ENCODE measurements at regions not wholly inside any gene's neighbourhood (a gene's known extent, or its start where the extent isn't known, plus 50 kb on each side); places are given as distances from the start of the nearest gene placed in this dataset.

DNA sequence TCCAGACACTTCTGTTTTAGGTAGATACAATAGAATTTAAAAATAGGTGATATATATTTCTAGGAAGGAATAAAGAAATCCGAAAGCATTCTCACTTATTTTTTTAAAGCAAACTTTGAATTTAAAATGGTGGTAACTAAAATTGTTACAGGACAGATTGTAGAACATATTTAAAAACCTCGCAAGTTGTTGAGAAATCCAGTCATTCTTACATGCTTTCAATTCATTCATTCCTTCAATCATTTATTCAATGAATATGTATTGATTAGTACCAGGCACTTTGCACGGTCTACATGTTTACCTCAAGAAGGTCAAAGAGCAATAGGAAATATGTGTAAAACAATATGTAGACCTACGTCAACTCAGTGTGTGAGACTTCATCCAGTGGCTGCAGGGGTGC lies 189.9 kb upstream of the SNX7 start:
- ChIA-PET POLR2A (no interaction called here), CTCF (no interaction called here)
- Histone ChIP-seq H3K36me3 (ENCODE audit: control insufficient read depth, insufficient read depth, low read length) (no peaks in the 10 kb centered on the region), H3K27me3 (ENCODE audit: control insufficient read depth, insufficient read depth, low read length) (no peaks in the 10 kb centered on the region), H3K4me3 (ENCODE audit: low read depth, low read length) (no peak overlapping the region)
- no peak for DNase-seq (ENCODE audit: low read depth)
- TF ChIP-seq, protein P1, sequence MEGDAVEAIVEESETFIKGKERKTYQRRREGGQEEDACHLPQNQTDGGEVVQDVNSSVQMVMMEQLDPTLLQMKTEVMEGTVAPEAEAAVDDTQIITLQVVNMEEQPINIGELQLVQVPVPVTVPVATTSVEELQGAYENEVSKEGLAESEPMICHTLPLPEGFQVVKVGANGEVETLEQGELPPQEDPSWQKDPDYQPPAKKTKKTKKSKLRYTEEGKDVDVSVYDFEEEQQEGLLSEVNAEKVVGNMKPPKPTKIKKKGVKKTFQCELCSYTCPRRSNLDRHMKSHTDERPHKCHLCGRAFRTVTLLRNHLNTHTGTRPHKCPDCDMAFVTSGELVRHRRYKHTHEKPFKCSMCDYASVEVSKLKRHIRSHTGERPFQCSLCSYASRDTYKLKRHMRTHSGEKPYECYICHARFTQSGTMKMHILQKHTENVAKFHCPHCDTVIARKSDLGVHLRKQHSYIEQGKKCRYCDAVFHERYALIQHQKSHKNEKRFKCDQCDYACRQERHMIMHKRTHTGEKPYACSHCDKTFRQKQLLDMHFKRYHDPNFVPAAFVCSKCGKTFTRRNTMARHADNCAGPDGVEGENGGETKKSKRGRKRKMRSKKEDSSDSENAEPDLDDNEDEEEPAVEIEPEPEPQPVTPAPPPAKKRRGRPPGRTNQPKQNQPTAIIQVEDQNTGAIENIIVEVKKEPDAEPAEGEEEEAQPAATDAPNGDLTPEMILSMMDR (IDR thresholded peaks at IDR 0.05; ENCODE audit: insufficient read depth, low read depth, low read length) = no peak

DNA sequence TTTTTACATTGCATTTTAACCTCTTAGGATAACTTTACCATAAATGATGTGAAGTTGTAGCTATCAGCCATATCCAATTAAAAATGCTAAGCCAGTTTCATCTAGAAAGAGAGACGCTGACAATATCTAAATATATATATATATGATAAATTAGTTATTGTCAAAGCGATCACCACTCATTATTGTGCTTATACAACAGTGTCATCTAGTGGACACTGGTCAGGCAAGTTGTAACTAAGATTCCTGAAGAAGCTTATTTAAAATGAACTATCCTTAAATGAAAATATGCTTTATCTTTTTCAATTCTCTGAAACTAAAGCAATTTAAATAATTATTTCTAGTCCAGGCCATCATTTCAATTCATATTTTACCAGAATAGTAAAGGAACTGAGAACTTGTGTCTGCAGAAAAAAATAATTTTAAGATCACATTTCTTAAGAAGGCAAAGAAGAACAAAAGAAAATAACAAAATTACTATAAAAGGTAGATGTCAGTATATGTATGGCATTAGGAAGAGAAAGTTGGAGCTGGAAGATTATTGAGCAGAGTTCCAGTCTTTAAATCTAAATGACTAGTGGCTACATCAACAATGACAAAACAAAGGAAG lies 193.3 kb upstream of the SNX7 start:
- CTCF ChIA-PET = interaction anchor here (0.6 to 2.7 kb wide), 21 partner anchors 8 to 1746 kb away, joined by 3 to 23 read pairs (median 3); partner anchors contain the start of gene DPYD
- Histone ChIP-seq H3K27me3 (ENCODE audit: control insufficient read depth, insufficient read depth, low read length) (no peaks in the 10 kb centered on the region), H3K4me3 (ENCODE audit: low read depth, low read length) (no peak overlapping the region), H3K36me3 (ENCODE audit: control insufficient read depth, insufficient read depth, low read length) (no peaks in the 10 kb centered on the region)
- TF ChIP-seq, protein P1 (IDR thresholded peaks at IDR 0.05; ENCODE audit: insufficient read depth, low read depth, low read length) = peak; percentile 83
- DNase-seq (ENCODE audit: low read depth) = peak; percentile 11
- POLR2A ChIA-PET = no interaction called here

DNA sequence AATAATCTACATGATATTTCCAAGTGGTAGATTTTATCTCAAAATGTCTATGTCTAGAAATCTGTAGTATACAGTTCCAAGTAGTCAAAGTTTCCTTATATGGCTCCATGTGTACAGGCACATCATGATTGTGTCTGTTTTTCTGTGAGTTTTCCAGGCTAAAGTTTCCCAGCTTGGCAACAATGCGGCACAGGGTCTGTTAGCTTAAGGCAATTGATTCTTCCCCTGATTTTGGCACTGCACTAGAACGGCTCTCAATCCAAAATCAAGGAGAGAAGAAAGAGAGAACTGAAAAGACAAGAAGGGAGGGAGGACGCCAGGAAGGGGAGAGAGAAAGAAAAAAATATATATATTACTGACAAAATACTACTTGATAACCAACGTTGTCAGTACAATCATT lies 193.9 kb upstream of the SNX7 start:
- Histone ChIP-seq H3K4me3 (ENCODE audit: low read depth, low read length) (no peak overlapping the region), H3K36me3 (ENCODE audit: control insufficient read depth, insufficient read depth, low read length) (no peaks in the 10 kb centered on the region), H3K27me3 (ENCODE audit: control insufficient read depth, insufficient read depth, low read length) (no peaks in the 10 kb centered on the region)
- CTCF ChIA-PET = interaction anchor here (0.7 to 2.7 kb wide), 17 partner anchors 11 to 1746 kb away, joined by 3 to 23 read pairs (median 3); partner anchors contain the start of gene DPYD
- no peak for DNase-seq (ENCODE audit: low read depth)
- TF ChIP-seq, protein P1 (IDR thresholded peaks at IDR 0.05; ENCODE audit: insufficient read depth, low read depth, low read length) = no peak
- POLR2A ChIA-PET = no interaction called here

GRCh38 chr1:98467122-98467521 lies 194.4 kb upstream of the SNX7 start:
- TF ChIP-seq, protein P1 (IDR thresholded peaks at IDR 0.05; ENCODE audit: insufficient read depth, low read depth, low read length) = no peak
- no peaks in the 10 kb centered on the region for H3K36me3 ChIP-seq (ENCODE audit: control insufficient read depth, insufficient read depth, low read length)
- H3K4me3 ChIP-seq (ENCODE audit: low read depth, low read length) = no peak overlapping the region
- POLR2A ChIA-PET = no interaction called here
- H3K27me3 ChIP-seq (ENCODE audit: control insufficient read depth, insufficient read depth, low read length) = no peaks in the 10 kb centered on the region
- DNase-seq (ENCODE audit: low read depth) = no peak
- CTCF ChIA-PET = interaction anchor here (0.7 to 2.7 kb wide), 11 partner anchors 135 to 1745 kb away, joined by 3 to 23 read pairs (median 3); partner anchors contain the start of gene DPYD

DNA sequence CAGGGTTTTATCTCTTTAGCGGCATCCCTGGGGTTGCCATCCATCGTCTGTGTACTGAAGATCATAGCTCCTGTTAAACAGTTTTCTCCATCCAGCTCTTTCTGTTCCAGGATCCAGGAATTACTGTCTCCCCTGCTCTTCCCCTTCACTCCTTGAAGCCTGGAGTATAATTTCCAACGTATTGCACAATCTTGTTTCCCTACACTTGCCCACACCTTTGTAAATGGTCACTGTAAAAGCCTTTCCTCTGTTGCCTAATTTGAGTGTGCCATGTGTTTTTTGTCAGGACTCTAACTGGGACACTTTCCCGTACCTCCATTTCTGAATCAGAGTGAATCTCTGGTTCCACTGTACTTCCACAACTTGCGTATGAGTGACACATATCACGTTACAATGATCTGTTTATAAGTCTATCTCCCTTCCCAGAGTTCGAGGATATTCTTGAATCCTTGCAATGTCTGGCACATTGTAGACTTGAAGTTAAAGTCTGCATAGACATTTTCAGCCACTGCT lies 199.6 kb upstream of the SNX7 start:
- no peaks in the 10 kb centered on the region for H3K27me3 ChIP-seq (ENCODE audit: control insufficient read depth, insufficient read depth, low read length)
- H3K36me3 ChIP-seq (ENCODE audit: control insufficient read depth, insufficient read depth, low read length) = no peaks in the 10 kb centered on the region
- TF ChIP-seq, protein P1 (IDR thresholded peaks at IDR 0.05; ENCODE audit: insufficient read depth, low read depth, low read length) = no peak
- no peak overlapping the region for H3K4me3 ChIP-seq (ENCODE audit: low read depth, low read length)
- ChIA-PET CTCF (interaction anchor here (1.1 kb wide), 1 partner anchor 408 kb away, joined by 3 read pairs; no protein-coding TSS in a partner anchor), POLR2A (no interaction called here)
- no peak for DNase-seq (ENCODE audit: low read depth)
